Uterus (tissue), 2 donors: ENCODE measurements at regions not wholly inside any gene's neighbourhood (a gene's known extent, or its start where the extent isn't known, plus 50 kb on each side); places are given as distances from the start of the nearest gene placed in this dataset.

Experiments used
- POLR2A ChIP-seq, 2 donors: fragments of 450-650 bp; IDR thresholded peaks; one replicate each; pipeline ENCODE4 v1.6.1; 2016; ENCODE audit warnings: antibody characterized with exemption in 2 of 2, mild to moderate bottlenecking in 1 of 2, moderate library complexity in 1 of 2
- TF ChIP-seq, protein P1 (sequence below), 4 experiments: fragments of 200-600 bp in 2 of 4; fragments of 450-650 bp in 2 of 4; sonication (generic) in 2 of 4; IDR thresholded peaks; one replicate each; pipeline ENCODE4 v1.5.1; 2016 to 2019; ENCODE audit warnings: antibody characterized with exemption in 4 of 4, mild to moderate bottlenecking in 2 of 4, moderate library complexity in 1 of 4

DNA sequence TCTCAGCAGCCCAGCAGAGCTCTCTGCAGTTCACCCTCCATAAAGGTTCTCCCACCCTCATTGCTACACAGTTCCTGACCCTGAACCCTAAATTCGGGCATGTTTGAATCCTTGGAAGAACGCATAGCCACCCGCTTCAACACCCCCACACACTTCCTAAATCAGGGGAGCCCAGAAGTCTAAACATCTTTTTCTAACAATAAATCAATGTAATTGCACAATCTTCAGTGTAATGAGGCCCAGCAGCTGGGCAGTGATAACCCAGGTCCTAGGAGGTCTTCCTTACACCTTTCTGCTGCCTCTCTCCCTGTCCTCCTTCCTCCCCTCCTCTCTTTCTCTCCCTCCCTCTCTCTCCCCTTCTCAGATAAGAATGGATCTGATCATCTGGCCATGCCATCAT lies 88.0 kb downstream of the IRX2 start:
- TF ChIP-seq, protein P1, sequence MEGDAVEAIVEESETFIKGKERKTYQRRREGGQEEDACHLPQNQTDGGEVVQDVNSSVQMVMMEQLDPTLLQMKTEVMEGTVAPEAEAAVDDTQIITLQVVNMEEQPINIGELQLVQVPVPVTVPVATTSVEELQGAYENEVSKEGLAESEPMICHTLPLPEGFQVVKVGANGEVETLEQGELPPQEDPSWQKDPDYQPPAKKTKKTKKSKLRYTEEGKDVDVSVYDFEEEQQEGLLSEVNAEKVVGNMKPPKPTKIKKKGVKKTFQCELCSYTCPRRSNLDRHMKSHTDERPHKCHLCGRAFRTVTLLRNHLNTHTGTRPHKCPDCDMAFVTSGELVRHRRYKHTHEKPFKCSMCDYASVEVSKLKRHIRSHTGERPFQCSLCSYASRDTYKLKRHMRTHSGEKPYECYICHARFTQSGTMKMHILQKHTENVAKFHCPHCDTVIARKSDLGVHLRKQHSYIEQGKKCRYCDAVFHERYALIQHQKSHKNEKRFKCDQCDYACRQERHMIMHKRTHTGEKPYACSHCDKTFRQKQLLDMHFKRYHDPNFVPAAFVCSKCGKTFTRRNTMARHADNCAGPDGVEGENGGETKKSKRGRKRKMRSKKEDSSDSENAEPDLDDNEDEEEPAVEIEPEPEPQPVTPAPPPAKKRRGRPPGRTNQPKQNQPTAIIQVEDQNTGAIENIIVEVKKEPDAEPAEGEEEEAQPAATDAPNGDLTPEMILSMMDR (IDR thresholded peaks at IDR 0.05): no peak
- TF ChIP-seq POLR2A (IDR thresholded peaks at IDR 0.05): no peak
